SK-N-SH (cell line): ENCODE measurements at regions not wholly inside any gene's neighbourhood (a gene's known extent, or its start where the extent isn't known, plus 50 kb on each side); places are given as distances from the start of the nearest gene placed in this dataset.

Experiments used
- CTCF ChIA-PET: fragments of 300-600, 350-600 bp; formaldehyde crosslinking; extraction: SDS; loops from one replicate; lab custom pipeline; 2021; lab: Yijun Ruan, JAX
- POLR2A ChIA-PET: fragments of 350-600 bp; sonication (Branson Sonifier 250); formaldehyde crosslinking; extraction: SDS; loops from one replicate; lab custom pipeline; 2020; ENCODE audit warnings: antibody characterized with exemption, inconsistent platforms; lab: Yijun Ruan, JAX
- DNase-seq: peaks from one replicate; pipeline ENCODE4 v3.0.0; 2012
- H2AFZ ChIP-seq: fragments of 200-600 bp; sonication (generic); 2 replicates; pipeline ENCODE4 v1.8.1; 2016; ENCODE audit warnings: antibody characterized with exemption, mild to moderate bottlenecking, low read depth
- H3F3A ChIP-seq: fragments of 200-600 bp; sonication (generic); replicated peaks from 2 replicates; pipeline ENCODE3; 2016; ENCODE audit warnings: antibody characterized with exemption, mild to moderate bottlenecking; ENCODE audit not compliant: insufficient read depth
- H3K27ac ChIP-seq, 2 experiments: fragments of 200-500 bp in 1 of 2; fragments of 200-600 bp in 1 of 2; sonication (Bioruptor generic) in 1 of 2; sonication (generic), shearing (Covaris generic) in 1 of 2; 2 replicates each; pipeline versions ENCODE4 v1.5.1 to v1.6.1; 2014 to 2016; ENCODE audit warnings: low read depth in 2 of 2, inconsistent platforms in 1 of 2, low read length in 1 of 2, mild to moderate bottlenecking in 1 of 2, mixed read lengths in 1 of 2
- H3K27me3 ChIP-seq: fragments of 200-600 bp; sonication (generic), shearing (Covaris generic); 2 replicates; pipeline ENCODE4 v1.6.1; 2016; ENCODE audit warnings: mixed run types; ENCODE audit not compliant: insufficient read depth
- H3K36me3 ChIP-seq, 2 experiments: fragments of 200-500 bp in 1 of 2; fragments of 200-600 bp in 1 of 2; sonication (Bioruptor generic) in 1 of 2; sonication (generic) in 1 of 2; replicated peaks in 1 of 2; 2 replicates each; pipeline versions ENCODE3 to v1.5.1; 2014 to 2016; ENCODE audit warnings: low read length in 1 of 2, mild to moderate bottlenecking in 1 of 2; ENCODE audit not compliant: insufficient read depth in 2 of 2, control insufficient read depth in 1 of 2
- H3K4me1 ChIP-seq, 2 experiments: fragments of 200-500 bp in 1 of 2; fragments of 200-600 bp in 1 of 2; sonication (Bioruptor generic) in 1 of 2; sonication (generic), shearing (Covaris generic) in 1 of 2; 2 replicates each; pipeline versions ENCODE4 v1.5.1 to v1.6.1; 2014 to 2016; ENCODE audit warnings: low read depth in 1 of 2, low read length in 1 of 2, mixed run types in 1 of 2; ENCODE audit not compliant: insufficient read depth in 2 of 2, control insufficient read depth in 1 of 2
- H3K4me2 ChIP-seq: fragments of 200-600 bp; sonication (generic), shearing (Covaris generic); 2 replicates; pipeline ENCODE4 v1.6.1; 2017; ENCODE audit warnings: mixed run types
- H3K4me3 ChIP-seq, 2 experiments: fragments of 200-500 bp in 1 of 2; fragments of 200-600 bp in 1 of 2; sonication (Bioruptor generic) in 1 of 2; sonication (generic), shearing (Covaris generic) in 1 of 2; 2 replicates each; pipeline versions ENCODE4 v1.5.1 to v1.8.1; 2014 to 2016; ENCODE audit warnings: low read depth in 2 of 2, inconsistent platforms in 1 of 2, low read length in 1 of 2, mild to moderate bottlenecking in 1 of 2, mixed read lengths in 1 of 2, moderate library complexity in 1 of 2
- H3K79me2 ChIP-seq: fragments of 200-600 bp; sonication (generic); 2 replicates; pipeline ENCODE4 v1.8.1; 2017; ENCODE audit warnings: mild to moderate bottlenecking; ENCODE audit not compliant: insufficient read depth
- H3K9ac ChIP-seq: fragments of 200-600 bp; sonication (generic); 2 replicates; pipeline ENCODE4 v1.6.1; 2017; ENCODE audit warnings: mixed run types
- H3K9me2 ChIP-seq: fragments of 200-600 bp; sonication (generic); 2 replicates; pipeline ENCODE4 v1.6.1; 2017; ENCODE audit warnings: mixed run types
- H3K9me3 ChIP-seq: fragments of 200-600 bp; sonication (generic); 2 replicates; pipeline ENCODE4 v1.6.1; 2017; ENCODE audit warnings: mixed run types, mild to moderate bottlenecking, moderate library complexity
- H4K20me1 ChIP-seq: fragments of 200-600 bp; sonication (generic); 2 replicates; pipeline ENCODE4 v1.6.1; 2017; ENCODE audit warnings: mild to moderate bottlenecking, mixed run types; ENCODE audit not compliant: insufficient read depth
- ELF1 ChIP-seq: IDR thresholded peaks from 2 replicates; pipeline ENCODE4 v1.4.0; 2012
- EP300 ChIP-seq, 2 experiments: IDR thresholded peaks; 2 replicates each; pipeline versions ENCODE4 v1.4.0 to v1.6.1; 2012; ENCODE audit warnings: borderline replicate concordance in 1 of 2, low read depth in 1 of 2, low read length in 1 of 2
- EZH2phosphoT487 ChIP-seq: fragments of 200-600 bp; sonication (generic); IDR thresholded peaks from 2 replicates; pipeline ENCODE4 v1.6.1; 2017; ENCODE audit warnings: low read depth, mixed run types, mild to moderate bottlenecking, antibody characterized with exemption, moderate library complexity, borderline replicate concordance
- FOSL2 ChIP-seq: IDR thresholded peaks from 2 replicates; pipeline ENCODE4 v1.4.0; 2012; ENCODE audit warnings: low read depth, mild to moderate bottlenecking, moderate library complexity, borderline replicate concordance
- FOXM1 ChIP-seq: IDR thresholded peaks from 2 replicates; pipeline ENCODE4 v1.4.0; 2012; ENCODE audit warnings: low read depth, mild to moderate bottlenecking
- GABPA ChIP-seq: IDR thresholded peaks from 2 replicates; pipeline ENCODE4 v1.4.0; 2012; ENCODE audit warnings: low read depth, mild to moderate bottlenecking
- GATA2 ChIP-seq: sonication (generic); formaldehyde crosslinking; IDR thresholded peaks from 2 replicates; pipeline ENCODE4 v1.5.0; 2020; ENCODE audit warnings: mild to moderate bottlenecking, missing genetic modification reagents
- MEF2A ChIP-seq: IDR thresholded peaks from 2 replicates; pipeline ENCODE4 v1.4.0; 2012; ENCODE audit warnings: low read depth, borderline replicate concordance
- NRF1 ChIP-seq: IDR thresholded peaks from 2 replicates; pipeline ENCODE4 v1.6.1; 2012; ENCODE audit warnings: low read depth, mild to moderate bottlenecking, low read length
- POLR2AphosphoS5 ChIP-seq: IDR thresholded peaks from 2 replicates; pipeline ENCODE4 v1.6.1; 2012; ENCODE audit warnings: low read depth, low read length
- RAD21 ChIP-seq: IDR thresholded peaks from 2 replicates; pipeline ENCODE4 v1.6.1; 2012; ENCODE audit warnings: mild to moderate bottlenecking, low read length
- RFX5 ChIP-seq: IDR thresholded peaks from 2 replicates; pipeline ENCODE4 v1.6.1; 2012; ENCODE audit warnings: mild to moderate bottlenecking, improper control_type of control experiment, low read length
- SIN3A ChIP-seq: IDR thresholded peaks from 2 replicates; pipeline ENCODE4 v1.6.1; 2012; ENCODE audit warnings: low read depth, mild to moderate bottlenecking, low read length, moderate library complexity, borderline replicate concordance
- SMC3 ChIP-seq: IDR thresholded peaks from 2 replicates; pipeline ENCODE4 v1.6.1; 2012; ENCODE audit warnings: low read depth, low read length, improper control_type of control experiment
- TAF1 ChIP-seq: IDR thresholded peaks from 2 replicates; pipeline ENCODE4 v1.6.1; 2012; ENCODE audit warnings: low read depth, mild to moderate bottlenecking, low read length, moderate library complexity, borderline replicate concordance
- TEAD4 ChIP-seq: IDR thresholded peaks from 2 replicates; pipeline ENCODE4 v1.4.0; 2012; ENCODE audit warnings: mild to moderate bottlenecking, borderline replicate concordance; ENCODE audit not compliant: insufficient read depth
- YY1 ChIP-seq: IDR thresholded peaks from 2 replicates; pipeline ENCODE4 v1.4.0; 2012; ENCODE audit warnings: low read depth, mild to moderate bottlenecking
- whole genome bisulfite sequencing: methylation state at CpG from one replicate; pipeline ENCODE4 v1.1.6; 2017; ENCODE audit warnings: low lambda C conversion rate; 5-methylcytosine and 5-hydroxymethylcytosine counted together
- TF ChIP-seq, protein P1 (sequence below): IDR thresholded peaks from 2 replicates; pipeline ENCODE4; 2012
- TF ChIP-seq, protein P2 (sequence below): fragments of 150-350 bp; IDR thresholded peaks from 2 replicates; pipeline ENCODE4 v1.6.1; 2017; ENCODE audit warnings: antibody characterized with exemption, low read length, low read depth, borderline replicate concordance
- TF ChIP-seq, protein P3 (sequence below): IDR thresholded peaks from 2 replicates; pipeline ENCODE4 v1.4.0; 2012; ENCODE audit warnings: low read depth
- TF ChIP-seq, protein P4 (sequence below): fragments of 150-350 bp; IDR thresholded peaks from 2 replicates; pipeline ENCODE4 v1.6.1; 2016; ENCODE audit warnings: mild to moderate bottlenecking, low read depth, low read length
- TF ChIP-seq, protein P5 (sequence below): IDR thresholded peaks from 2 replicates; pipeline ENCODE4 v1.4.0; 2012; ENCODE audit warnings: low read depth, borderline replicate concordance

DNA sequence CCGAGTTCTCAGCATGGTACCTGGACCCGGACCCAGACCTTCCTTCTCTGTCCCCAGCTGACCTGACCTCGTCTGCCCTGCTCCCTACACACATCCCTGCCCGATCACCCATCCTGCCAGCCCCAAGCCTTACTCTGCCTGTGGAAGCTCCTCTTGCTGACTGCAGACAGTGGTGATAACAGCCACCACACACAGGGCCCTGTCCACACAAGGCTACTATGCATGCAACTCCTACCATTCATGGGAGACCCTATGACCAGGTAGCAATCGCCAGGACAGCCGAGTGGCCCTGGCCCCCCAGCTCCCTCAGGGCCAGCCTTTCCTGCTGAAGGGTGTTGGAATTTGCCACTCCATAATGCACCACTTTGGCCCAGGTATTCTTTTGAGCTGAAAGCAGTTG lies 233.6 kb downstream of the BRD1 start:
- H3K9me2 ChIP-seq = no peaks in the 10 kb centered on the region
- no peaks in the 10 kb centered on the region for H3K27me3 ChIP-seq
- TF ChIP-seq SIN3A = no peak
- TF ChIP-seq RFX5 = no peak
- TF ChIP-seq GABPA = no peak
- no peak for TF ChIP-seq POLR2AphosphoS5
- TF ChIP-seq RAD21 = no peak
- no peak for TF ChIP-seq EZH2phosphoT487
- TF ChIP-seq, protein P1, sequence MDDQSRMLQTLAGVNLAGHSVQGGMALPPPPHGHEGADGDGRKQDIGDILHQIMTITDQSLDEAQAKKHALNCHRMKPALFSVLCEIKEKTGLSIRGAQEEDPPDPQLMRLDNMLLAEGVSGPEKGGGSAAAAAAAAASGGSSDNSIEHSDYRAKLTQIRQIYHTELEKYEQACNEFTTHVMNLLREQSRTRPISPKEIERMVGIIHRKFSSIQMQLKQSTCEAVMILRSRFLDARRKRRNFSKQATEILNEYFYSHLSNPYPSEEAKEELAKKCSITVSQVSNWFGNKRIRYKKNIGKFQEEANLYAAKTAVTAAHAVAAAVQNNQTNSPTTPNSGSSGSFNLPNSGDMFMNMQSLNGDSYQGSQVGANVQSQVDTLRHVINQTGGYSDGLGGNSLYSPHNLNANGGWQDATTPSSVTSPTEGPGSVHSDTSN = no peak
- no peak for TF ChIP-seq SMC3
- no peak for TF ChIP-seq FOXM1
- TF ChIP-seq, protein P2, sequence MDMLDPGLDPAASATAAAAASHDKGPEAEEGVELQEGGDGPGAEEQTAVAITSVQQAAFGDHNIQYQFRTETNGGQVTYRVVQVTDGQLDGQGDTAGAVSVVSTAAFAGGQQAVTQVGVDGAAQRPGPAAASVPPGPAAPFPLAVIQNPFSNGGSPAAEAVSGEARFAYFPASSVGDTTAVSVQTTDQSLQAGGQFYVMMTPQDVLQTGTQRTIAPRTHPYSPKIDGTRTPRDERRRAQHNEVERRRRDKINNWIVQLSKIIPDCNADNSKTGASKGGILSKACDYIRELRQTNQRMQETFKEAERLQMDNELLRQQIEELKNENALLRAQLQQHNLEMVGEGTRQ = no peak
- no peak for TF ChIP-seq EP300 (IDR thresholded peaks at IDR 0.05; ENCODE audit: borderline replicate concordance in 1 of 2, low read depth in 1 of 2, low read length in 1 of 2)
- TF ChIP-seq GATA2 (CRISPR knock-in tag) = no peak
- no peak for TF ChIP-seq ELF1
- TF ChIP-seq, protein P3, sequence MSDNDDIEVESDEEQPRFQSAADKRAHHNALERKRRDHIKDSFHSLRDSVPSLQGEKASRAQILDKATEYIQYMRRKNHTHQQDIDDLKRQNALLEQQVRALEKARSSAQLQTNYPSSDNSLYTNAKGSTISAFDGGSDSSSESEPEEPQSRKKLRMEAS = no peak
- no peak for TF ChIP-seq MEF2A
- no peak for TF ChIP-seq YY1
- no peak for TF ChIP-seq TAF1
- no peak for TF ChIP-seq TEAD4
- DNase-seq = no peak
- no peaks in the 10 kb centered on the region for H3K79me2 ChIP-seq
- H3K4me2 ChIP-seq = no peak overlapping the region
- no peak overlapping the region for H3K27ac ChIP-seq
- no peak overlapping the region for H3K4me3 ChIP-seq
- ChIA-PET POLR2A (no interaction called here), CTCF (interaction anchor here (1.4 kb wide), 1 partner anchor 39 kb away, joined by 3 read pairs; no protein-coding TSS in a partner anchor)
- H3K9me3 ChIP-seq = no peaks in the 10 kb centered on the region
- 18% methylated on average over 4 of the region's 6 CpGs for WGBS
- H3K4me1 ChIP-seq = no peaks in the 10 kb centered on the region
- no peaks in the 10 kb centered on the region for H3K36me3 ChIP-seq
- no peaks in the 10 kb centered on the region for H3F3A ChIP-seq
- H3K9ac ChIP-seq = no peak overlapping the region
- no peaks in the 10 kb centered on the region for H4K20me1 ChIP-seq
- no peak overlapping the region for H2AFZ ChIP-seq

DNA sequence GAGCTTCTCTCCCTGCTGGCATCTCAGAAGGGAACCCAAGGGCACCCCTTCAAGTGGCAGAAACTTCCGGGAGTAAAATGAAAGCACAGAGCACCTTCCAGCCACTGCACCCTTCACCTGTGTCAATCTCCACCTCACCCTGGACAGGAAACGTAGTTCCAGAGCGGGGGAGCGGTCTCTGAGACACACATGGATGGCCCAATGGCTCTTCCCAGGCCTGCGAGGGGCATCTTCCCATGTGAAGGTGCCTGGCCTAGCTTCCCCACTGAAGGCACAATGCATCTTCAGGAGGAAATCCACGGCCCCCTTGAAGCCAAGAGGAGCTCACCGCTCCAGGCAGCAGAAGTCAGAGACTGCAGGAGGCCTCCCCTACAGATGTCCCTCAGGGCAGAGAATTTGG lies 234.2 kb downstream of the BRD1 start:
- H3K9ac ChIP-seq = no peak overlapping the region
- no peak for DNase-seq
- ChIA-PET POLR2A (no interaction called here), CTCF (no interaction called here)
- H3K27ac ChIP-seq = no peak overlapping the region
- no peak overlapping the region for H2AFZ ChIP-seq
- no peaks in the 10 kb centered on the region for H3K79me2 ChIP-seq
- no peaks in the 10 kb centered on the region for H3K9me2 ChIP-seq
- WGBS = no CpG with 5 or more reads among the region's 7 CpGs
- no peaks in the 10 kb centered on the region for H3K4me1 ChIP-seq
- no peaks in the 10 kb centered on the region for H3K27me3 ChIP-seq
- H3K36me3 ChIP-seq = no peaks in the 10 kb centered on the region
- no peak overlapping the region for H3K4me2 ChIP-seq
- no peak overlapping the region for H3K4me3 ChIP-seq
- no peaks in the 10 kb centered on the region for H3K9me3 ChIP-seq
- H4K20me1 ChIP-seq = no peaks in the 10 kb centered on the region
- no peaks in the 10 kb centered on the region for H3F3A ChIP-seq
- TF ChIP-seq FOSL2 = no peak
- TF ChIP-seq, protein P4, sequence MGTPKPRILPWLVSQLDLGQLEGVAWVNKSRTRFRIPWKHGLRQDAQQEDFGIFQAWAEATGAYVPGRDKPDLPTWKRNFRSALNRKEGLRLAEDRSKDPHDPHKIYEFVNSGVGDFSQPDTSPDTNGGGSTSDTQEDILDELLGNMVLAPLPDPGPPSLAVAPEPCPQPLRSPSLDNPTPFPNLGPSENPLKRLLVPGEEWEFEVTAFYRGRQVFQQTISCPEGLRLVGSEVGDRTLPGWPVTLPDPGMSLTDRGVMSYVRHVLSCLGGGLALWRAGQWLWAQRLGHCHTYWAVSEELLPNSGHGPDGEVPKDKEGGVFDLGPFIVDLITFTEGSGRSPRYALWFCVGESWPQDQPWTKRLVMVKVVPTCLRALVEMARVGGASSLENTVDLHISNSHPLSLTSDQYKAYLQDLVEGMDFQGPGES = no peak
- TF ChIP-seq EZH2phosphoT487 = no peak
- no peak for TF ChIP-seq NRF1
- TF ChIP-seq TAF1 = no peak
- TF ChIP-seq, protein P5, sequence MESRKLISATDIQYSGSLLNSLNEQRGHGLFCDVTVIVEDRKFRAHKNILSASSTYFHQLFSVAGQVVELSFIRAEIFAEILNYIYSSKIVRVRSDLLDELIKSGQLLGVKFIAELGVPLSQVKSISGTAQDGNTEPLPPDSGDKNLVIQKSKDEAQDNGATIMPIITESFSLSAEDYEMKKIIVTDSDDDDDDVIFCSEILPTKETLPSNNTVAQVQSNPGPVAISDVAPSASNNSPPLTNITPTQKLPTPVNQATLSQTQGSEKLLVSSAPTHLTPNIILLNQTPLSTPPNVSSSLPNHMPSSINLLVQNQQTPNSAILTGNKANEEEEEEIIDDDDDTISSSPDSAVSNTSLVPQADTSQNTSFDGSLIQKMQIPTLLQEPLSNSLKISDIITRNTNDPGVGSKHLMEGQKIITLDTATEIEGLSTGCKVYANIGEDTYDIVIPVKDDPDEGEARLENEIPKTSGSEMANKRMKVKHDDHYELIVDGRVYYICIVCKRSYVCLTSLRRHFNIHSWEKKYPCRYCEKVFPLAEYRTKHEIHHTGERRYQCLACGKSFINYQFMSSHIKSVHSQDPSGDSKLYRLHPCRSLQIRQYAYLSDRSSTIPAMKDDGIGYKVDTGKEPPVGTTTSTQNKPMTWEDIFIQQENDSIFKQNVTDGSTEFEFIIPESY = no peak
- TF ChIP-seq FOXM1 = no peak
- TF ChIP-seq MEF2A = no peak
- TF ChIP-seq, protein P2 = no peak
